Breast epithelium (tissue), 3 donors: ENCODE measurements at regions not wholly inside any gene's neighbourhood (a gene's known extent, or its start where the extent isn't known, plus 50 kb on each side); places are given as distances from the start of the nearest gene placed in this dataset.

Experiments
- POLR2A ChIP-seq: fragments of 450-650 bp; IDR thresholded peaks from one replicate; pipeline ENCODE4 v1.6.1; 2016; ENCODE audit warnings: antibody characterized with exemption, mild to moderate bottlenecking, moderate library complexity
- POLR2AphosphoS5 ChIP-seq, 3 donors: sonication (generic); formaldehyde crosslinking; IDR thresholded peaks; one replicate each; pipeline ENCODE4 v1.6.1; 2017; ENCODE audit warnings: antibody characterized with exemption in 3 of 3
- TF ChIP-seq, protein P1 (sequence below), 3 donors: fragments of 450-650 bp; IDR thresholded peaks; one replicate each; pipeline ENCODE4 v1.5.1; 2016 to 2017; ENCODE audit warnings: antibody characterized with exemption in 3 of 3, mild to moderate bottlenecking in 3 of 3, moderate library complexity in 3 of 3

DNA sequence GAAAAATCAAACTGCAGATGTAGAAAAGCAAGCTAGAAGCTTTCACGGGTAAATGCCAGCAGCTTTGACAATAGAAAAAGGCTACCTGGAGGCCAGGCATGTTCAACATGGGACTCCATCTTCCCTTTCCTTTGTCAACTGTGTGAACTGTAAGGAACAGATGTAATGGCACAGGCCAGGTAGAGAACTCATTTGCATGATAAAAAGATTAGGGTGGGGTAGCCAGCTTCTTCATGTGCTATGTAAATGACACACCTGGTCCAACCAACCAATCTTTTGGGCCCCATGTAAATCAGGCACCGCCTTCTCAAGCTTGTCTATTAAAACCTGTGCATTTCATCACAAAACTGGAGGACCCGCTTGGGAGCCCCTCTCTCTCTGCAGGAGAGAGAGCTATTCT is 686.5 kb upstream of the GOLIM4 start:
- TF ChIP-seq, protein P1, sequence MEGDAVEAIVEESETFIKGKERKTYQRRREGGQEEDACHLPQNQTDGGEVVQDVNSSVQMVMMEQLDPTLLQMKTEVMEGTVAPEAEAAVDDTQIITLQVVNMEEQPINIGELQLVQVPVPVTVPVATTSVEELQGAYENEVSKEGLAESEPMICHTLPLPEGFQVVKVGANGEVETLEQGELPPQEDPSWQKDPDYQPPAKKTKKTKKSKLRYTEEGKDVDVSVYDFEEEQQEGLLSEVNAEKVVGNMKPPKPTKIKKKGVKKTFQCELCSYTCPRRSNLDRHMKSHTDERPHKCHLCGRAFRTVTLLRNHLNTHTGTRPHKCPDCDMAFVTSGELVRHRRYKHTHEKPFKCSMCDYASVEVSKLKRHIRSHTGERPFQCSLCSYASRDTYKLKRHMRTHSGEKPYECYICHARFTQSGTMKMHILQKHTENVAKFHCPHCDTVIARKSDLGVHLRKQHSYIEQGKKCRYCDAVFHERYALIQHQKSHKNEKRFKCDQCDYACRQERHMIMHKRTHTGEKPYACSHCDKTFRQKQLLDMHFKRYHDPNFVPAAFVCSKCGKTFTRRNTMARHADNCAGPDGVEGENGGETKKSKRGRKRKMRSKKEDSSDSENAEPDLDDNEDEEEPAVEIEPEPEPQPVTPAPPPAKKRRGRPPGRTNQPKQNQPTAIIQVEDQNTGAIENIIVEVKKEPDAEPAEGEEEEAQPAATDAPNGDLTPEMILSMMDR (IDR thresholded peaks at IDR 0.05) = no peak
- TF ChIP-seq POLR2A (no peak), POLR2AphosphoS5 (IDR thresholded peaks at IDR 0.05) (no peak)
